PC-9 (cell line): ENCODE measurements at regions not wholly inside any gene's neighbourhood (a gene's known extent, or its start where the extent isn't known, plus 50 kb on each side); places are given as distances from the start of the nearest gene placed in this dataset.

Experiments
- BruUV-seq: library from RNA; stranded (reverse); fragments of 400-500 nt; replicated peaks from 2 replicates; lab custom pipeline; 2021; lab: Mats Ljungman, UMichigan
- CTCF ChIA-PET: fragments of 300-600 bp; sonication (Branson Sonifier 250); formaldehyde crosslinking; loops from one replicate; lab custom pipeline; 2022; ENCODE audit warnings: antibody characterized with exemption; lab: Charles Lee
- POLR2A ChIA-PET: fragments of 300-600 bp; sonication (Branson Sonifier 250); formaldehyde crosslinking; loops from one replicate; lab custom pipeline; 2022; ENCODE audit warnings: antibody characterized with exemption; ENCODE audit not compliant: unreplicated experiment; lab: Charles Lee
- DNase-seq, 2 experiments: peaks; one replicate each; pipeline versions ENCODE4 v3.0.0 to v3.0.0-alpha.2; 2015 to 2022; ENCODE audit warnings: mixed read lengths in 1 of 2
- H2AFZ ChIP-seq: fragments of 200-600 bp; sonication (generic); 2 replicates; pipeline ENCODE4 v1.8.1; 2017; ENCODE audit warnings: antibody characterized with exemption
- H3F3A ChIP-seq: fragments of 200-600 bp; sonication (generic); 2 replicates; pipeline ENCODE4 v1.8.1; 2017; ENCODE audit warnings: antibody characterized with exemption, mild to moderate bottlenecking, low read depth; ENCODE audit not compliant: insufficient read depth
- H3K27ac ChIP-seq: fragments of 200-600 bp; sonication (generic); 2 replicates; pipeline ENCODE4 v1.6.1; 2016; ENCODE audit warnings: mixed run types
- H3K27me3 ChIP-seq: fragments of 200-600 bp; sonication (generic); 2 replicates; pipeline ENCODE4 v1.6.1; 2016; ENCODE audit warnings: low read depth, mixed run types; ENCODE audit not compliant: insufficient read depth
- H3K36me3 ChIP-seq: fragments of 200-600 bp; sonication (generic); 2 replicates; pipeline ENCODE4 v1.6.1; 2016; ENCODE audit warnings: low read depth, mixed run types
- H3K4me1 ChIP-seq: fragments of 200-600 bp; sonication (generic); replicated peaks from 2 replicates; pipeline ENCODE4 v1.6.1; 2016; ENCODE audit warnings: mixed run types; ENCODE audit not compliant: insufficient read depth
- H3K4me2 ChIP-seq: fragments of 200-600 bp; sonication (generic); 2 replicates; pipeline ENCODE4 v1.6.1; 2017; ENCODE audit warnings: mixed run types
- H3K4me3 ChIP-seq: fragments of 200-600 bp; sonication (generic); 2 replicates; pipeline ENCODE4 v1.6.1; 2016; ENCODE audit warnings: mixed run types
- H3K79me2 ChIP-seq: fragments of 200-600 bp; sonication (generic); 2 replicates; pipeline ENCODE4 v1.6.1; 2017; ENCODE audit warnings: low read depth, mixed run types
- H3K9me2 ChIP-seq: fragments of 200-600 bp; sonication (generic); 2 replicates; pipeline ENCODE4 v1.8.1; 2017; ENCODE audit warnings: mild to moderate bottlenecking; ENCODE audit not compliant: insufficient read depth
- H3K9me3 ChIP-seq: fragments of 200-600 bp; sonication (generic); 2 replicates; pipeline ENCODE4 v1.8.1; 2016; ENCODE audit warnings: low read depth; ENCODE audit not compliant: insufficient read depth
- H4K20me1 ChIP-seq: fragments of 200-600 bp; sonication (generic); 2 replicates; pipeline ENCODE4 v1.8.1; 2017; ENCODE audit not compliant: insufficient read depth
- EZH2 ChIP-seq: fragments of 200-600 bp; sonication (generic); IDR thresholded peaks from 2 replicates; pipeline ENCODE4 v1.8.0; 2017; ENCODE audit warnings: antibody characterized with exemption, low read depth
- intact Hi-C: fragments of 100-400 bp; cut with micrococcal nuclease; formaldehyde crosslinking; loops from one replicate; pipeline ENCODE4 v1.10.0; 2022; ENCODE audit not compliant: unreplicated experiment
- TF ChIP-seq, protein P1 (sequence below): fragments of 200-600 bp; sonication (generic); conservative IDR thresholded peaks from 2 replicates; pipeline ENCODE4 v1.6.1; 2017; ENCODE audit warnings: mixed run types, antibody characterized with exemption, mild to moderate bottlenecking, moderate library complexity

DNA sequence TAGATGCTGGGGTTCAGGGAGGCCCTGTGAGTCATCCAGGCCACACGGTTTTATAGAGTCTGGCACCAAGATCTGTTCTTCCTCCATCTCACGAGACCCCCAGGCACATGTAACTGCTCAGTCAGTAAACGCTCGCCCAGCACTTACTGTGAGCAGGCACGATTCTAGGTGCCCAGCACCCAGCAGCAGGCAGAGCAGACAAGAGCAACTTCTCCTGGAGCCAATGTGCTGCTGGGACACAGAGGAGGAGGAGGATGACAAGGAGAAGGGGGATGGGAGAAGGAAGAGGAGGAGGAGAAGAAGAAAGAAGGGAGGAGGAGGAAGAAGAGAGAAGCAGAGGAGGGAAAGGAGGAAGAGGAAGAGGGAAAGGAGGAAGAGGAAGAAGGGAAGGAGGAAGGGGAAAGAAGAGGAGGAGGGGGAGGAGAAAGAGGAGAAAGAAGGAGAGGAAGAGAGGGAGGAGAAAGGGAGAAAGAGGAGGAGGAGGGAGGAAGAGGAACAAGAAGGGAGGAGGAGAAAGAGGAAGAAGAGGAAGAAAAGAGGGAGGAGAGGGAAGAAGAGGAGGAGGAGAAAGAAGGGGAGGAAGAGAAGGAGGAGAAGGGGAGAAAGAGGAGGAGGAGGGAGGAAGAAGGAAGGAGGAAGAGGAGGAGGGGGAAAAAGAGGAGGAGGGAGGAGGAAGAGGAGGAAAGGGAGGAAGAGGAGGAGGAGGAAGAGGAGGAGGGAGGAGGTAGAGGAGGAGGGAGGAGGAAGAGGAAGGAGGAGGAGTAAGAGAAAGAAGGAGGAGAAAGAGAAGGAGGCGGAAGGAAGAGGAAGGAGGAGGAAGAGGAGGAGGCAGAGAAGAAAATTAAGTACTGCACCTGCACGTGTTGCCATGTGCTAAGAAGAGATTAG lies 77.6 kb upstream of the RTL6 start:
- intact Hi-C loops, result no loop called here
- H3K9me3 ChIP-seq, result no peaks in the 10 kb centered on the region
- peaks cover 5% of the 10 kb centered on the region for H3K4me1 ChIP-seq
- no peaks in the 10 kb centered on the region for H4K20me1 ChIP-seq
- H2AFZ ChIP-seq, result no peak overlapping the region
- no peak overlapping the region for H3K27ac ChIP-seq
- no peaks in the 10 kb centered on the region for H3K9me2 ChIP-seq
- CTCF ChIA-PET, result no interaction called here
- no peaks in the 10 kb centered on the region; the same call in 1 of the 2 replicates for H3K27me3 ChIP-seq
- no TSS peak for BruUV-seq
- H3F3A ChIP-seq, result peaks cover 17% of the 10 kb centered on the region
- TF ChIP-seq, protein P1, sequence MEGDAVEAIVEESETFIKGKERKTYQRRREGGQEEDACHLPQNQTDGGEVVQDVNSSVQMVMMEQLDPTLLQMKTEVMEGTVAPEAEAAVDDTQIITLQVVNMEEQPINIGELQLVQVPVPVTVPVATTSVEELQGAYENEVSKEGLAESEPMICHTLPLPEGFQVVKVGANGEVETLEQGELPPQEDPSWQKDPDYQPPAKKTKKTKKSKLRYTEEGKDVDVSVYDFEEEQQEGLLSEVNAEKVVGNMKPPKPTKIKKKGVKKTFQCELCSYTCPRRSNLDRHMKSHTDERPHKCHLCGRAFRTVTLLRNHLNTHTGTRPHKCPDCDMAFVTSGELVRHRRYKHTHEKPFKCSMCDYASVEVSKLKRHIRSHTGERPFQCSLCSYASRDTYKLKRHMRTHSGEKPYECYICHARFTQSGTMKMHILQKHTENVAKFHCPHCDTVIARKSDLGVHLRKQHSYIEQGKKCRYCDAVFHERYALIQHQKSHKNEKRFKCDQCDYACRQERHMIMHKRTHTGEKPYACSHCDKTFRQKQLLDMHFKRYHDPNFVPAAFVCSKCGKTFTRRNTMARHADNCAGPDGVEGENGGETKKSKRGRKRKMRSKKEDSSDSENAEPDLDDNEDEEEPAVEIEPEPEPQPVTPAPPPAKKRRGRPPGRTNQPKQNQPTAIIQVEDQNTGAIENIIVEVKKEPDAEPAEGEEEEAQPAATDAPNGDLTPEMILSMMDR, result no peak
- no peak for TF ChIP-seq EZH2
- H3K4me3 ChIP-seq, result no peak overlapping the region
- no peaks in the 10 kb centered on the region for H3K36me3 ChIP-seq
- no peak for DNase-seq
- no peaks in the 10 kb centered on the region for H3K79me2 ChIP-seq
- no peak overlapping the region for H3K4me2 ChIP-seq
- POLR2A ChIA-PET, result no interaction called here

DNA sequence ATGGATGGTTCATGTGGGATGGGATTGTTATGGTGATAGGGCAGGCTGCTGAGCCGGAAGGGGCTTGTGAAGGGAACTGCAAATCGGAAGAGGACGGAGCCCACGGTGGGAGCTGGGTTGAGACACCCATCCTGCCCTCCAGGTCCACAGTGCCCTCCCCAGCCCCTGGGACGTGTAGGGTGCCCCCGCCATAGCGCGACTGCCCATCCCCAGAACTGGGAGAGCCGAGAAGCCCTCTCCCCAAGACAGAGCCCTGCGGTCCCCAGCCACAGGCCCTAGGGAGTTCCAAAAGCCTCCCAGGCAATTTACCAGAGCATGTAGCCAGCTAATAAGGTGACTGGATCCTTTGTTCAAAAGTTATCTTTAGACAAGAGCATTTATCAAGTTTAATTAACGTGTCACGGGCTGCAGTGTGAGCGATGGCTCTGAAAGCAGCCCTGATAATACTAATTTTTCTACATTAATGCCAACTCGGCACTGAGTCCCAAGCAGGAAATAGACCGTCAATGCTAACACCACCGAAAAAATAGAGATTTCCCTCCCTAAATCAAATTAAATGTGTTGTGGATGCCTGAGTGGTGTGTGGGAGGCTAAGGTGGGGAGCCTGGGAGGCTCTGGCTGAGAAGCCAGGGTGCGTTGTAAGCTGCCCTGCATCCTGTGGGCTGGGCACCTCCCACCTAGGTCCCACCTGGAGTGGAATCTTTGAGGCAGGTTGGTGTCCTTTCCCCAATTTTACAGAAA lies 76.8 kb upstream of the RTL6 start:
- Histone ChIP-seq H3K27ac (no peak overlapping the region), H3K4me2 (no peak overlapping the region), H2AFZ (no peak overlapping the region), H3K27me3 (no peaks in the 10 kb centered on the region; the same call in 1 of the 2 replicates), H3K79me2 (no peaks in the 10 kb centered on the region), H3K4me1 (peaks cover 5% of the 10 kb centered on the region), H3K36me3 (no peaks in the 10 kb centered on the region), H4K20me1 (no peaks in the 10 kb centered on the region), H3F3A (peaks cover 17% of the 10 kb centered on the region), H3K4me3 (no peak overlapping the region), H3K9me3 (no peaks in the 10 kb centered on the region), H3K9me2 (no peaks in the 10 kb centered on the region)
- CTCF ChIA-PET, result interaction anchor here (0.5 to 1.1 kb wide), 2 partner anchors 12 to 726 kb away, joined by 3 to 9 read pairs; no protein-coding TSS in a partner anchor
- intact Hi-C loops, result no loop called here
- BruUV-seq, result no TSS peak
- no peak for DNase-seq
- POLR2A ChIA-PET, result interaction anchor here (0.5 kb wide), 1 partner anchor 560 kb away, joined by 11 read pairs; no protein-coding TSS in a partner anchor
- TF ChIP-seq, protein P1, result no peak
- no peak for TF ChIP-seq EZH2

DNA sequence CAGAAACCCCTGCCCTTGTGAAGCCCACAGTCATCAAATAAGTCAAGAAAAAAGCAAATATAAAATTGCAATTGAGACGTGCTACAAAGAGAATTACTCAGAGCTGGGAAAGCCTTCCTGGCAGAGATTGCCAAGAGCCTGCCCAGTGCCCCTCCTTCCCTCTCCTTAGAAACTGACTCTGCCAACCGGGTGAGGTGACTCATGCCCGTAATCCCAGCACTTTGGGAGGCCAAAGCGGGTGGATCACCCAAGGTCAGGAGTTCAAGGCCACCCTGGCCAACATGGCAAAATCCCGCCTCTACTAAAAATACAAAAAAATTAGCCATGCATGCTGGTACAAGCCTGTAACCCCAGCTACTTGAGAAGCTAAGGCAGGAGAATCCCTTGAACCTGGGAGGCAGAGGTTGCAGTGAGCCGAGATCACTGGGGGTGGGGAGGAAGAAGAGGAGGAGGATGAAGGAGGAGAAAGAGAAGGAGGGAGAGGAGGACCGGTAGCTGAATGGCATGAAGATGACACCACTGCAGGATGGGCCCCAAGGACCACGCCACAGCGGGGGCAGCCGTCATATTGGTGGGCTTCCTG lies 76.1 kb upstream of the RTL6 start:
- no peaks in the 10 kb centered on the region; the same call in 1 of the 2 replicates for H3K27me3 ChIP-seq
- H3K4me2 ChIP-seq, result no peak overlapping the region
- intact Hi-C loops, result no loop called here
- TF ChIP-seq, protein P1, result no peak
- no peak for TF ChIP-seq EZH2
- no peaks in the 10 kb centered on the region for H3K36me3 ChIP-seq
- CTCF ChIA-PET, result interaction anchor here (0.5 to 1.1 kb wide), 2 partner anchors 13 to 725 kb away, joined by 3 to 9 read pairs; no protein-coding TSS in a partner anchor
- DNase-seq, result peak; percentile 76 to 87
- H3K79me2 ChIP-seq, result no peaks in the 10 kb centered on the region
- POLR2A ChIA-PET, result interaction anchor here (0.5 kb wide), 1 partner anchor 559 kb away, joined by 11 read pairs; no protein-coding TSS in a partner anchor
- H4K20me1 ChIP-seq, result no peaks in the 10 kb centered on the region
- H3K4me3 ChIP-seq, result no peak overlapping the region
- H2AFZ ChIP-seq, result no peak overlapping the region
- no peak overlapping the region for H3K27ac ChIP-seq
- no peaks in the 10 kb centered on the region for H3K9me2 ChIP-seq
- H3F3A ChIP-seq, result peaks cover 17% of the 10 kb centered on the region
- no peaks in the 10 kb centered on the region for H3K9me3 ChIP-seq
- no TSS peak for BruUV-seq
- H3K4me1 ChIP-seq, result peaks cover 5% of the 10 kb centered on the region
